M059J (cell line): ENCODE measurements at regions not wholly inside any gene's neighbourhood (a gene's known extent, or its start where the extent isn't known, plus 50 kb on each side); places are given as distances from the start of the nearest gene placed in this dataset.
"Not testable (repeated sequence)": the region's sequence is repeated elsewhere in the genome, so short reads cannot be mapped to it uniquely, and the experiment has no call there.

Experiments
- DNase-seq: peaks from one replicate; pipeline ENCODE4 v3.0.0-alpha.2; 2012; ENCODE audit warnings: low read depth

DNA sequence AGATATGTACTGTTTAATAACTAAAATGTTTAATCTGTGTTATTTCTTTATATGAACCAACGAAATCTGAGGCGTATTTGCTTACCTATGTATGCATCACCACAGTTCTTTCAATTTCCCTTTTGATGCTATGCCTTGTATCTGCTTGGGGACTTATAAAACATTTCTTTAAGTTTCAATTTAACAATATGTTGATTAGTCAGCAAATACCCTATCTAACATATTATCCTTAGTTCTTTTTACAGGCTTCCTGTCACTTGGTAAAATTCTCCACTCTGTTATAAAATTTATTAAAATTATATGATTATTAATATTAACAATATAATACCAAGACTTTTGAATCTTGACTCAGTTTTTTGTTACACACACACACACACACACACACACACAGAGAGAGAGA, 174.3 kb downstream of the CPS1 start:
- no peak for DNase-seq

DNA sequence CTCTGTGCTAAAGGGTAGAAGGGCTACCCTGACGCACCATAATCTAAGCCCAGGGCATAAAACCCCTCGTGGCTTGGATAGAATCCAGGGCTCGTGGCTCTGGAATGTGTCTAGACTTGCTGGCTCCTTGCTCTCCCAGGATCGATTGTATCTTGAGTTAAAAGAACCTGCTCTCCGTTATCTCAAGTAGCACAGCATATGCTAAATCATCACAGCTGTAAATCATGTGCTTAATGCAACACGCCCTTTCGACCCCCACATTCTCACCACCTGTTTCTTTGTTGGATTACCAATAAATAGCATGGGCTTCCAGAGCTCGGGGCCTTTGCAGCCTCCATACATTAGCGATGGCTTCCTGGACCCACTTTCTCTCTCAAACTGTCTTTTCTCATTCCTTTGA, 190.4 kb downstream of the CPS1 start:
- DNase-seq = not testable (repeated sequence)

DNA sequence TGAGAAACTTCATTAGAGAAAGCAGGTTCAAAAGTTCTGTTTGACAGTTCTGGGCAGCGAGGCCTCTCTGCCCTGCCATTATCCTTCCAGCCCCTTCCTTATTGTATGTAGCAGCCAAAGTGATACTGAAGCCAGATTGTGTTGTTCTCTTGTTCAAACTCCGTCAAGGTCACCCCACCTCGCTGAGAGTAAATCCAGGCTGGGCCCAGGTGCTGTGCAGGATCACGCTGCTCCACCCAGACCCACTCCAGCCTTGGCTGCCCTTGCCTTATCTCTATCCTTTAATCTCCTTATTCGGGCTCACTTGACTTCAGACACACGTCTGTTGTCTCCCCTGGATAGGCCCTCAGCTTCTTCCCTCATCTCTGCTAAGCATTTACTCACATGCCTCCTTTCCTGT, 196.1 kb downstream of the CPS1 start:
- no peak for DNase-seq

DNA sequence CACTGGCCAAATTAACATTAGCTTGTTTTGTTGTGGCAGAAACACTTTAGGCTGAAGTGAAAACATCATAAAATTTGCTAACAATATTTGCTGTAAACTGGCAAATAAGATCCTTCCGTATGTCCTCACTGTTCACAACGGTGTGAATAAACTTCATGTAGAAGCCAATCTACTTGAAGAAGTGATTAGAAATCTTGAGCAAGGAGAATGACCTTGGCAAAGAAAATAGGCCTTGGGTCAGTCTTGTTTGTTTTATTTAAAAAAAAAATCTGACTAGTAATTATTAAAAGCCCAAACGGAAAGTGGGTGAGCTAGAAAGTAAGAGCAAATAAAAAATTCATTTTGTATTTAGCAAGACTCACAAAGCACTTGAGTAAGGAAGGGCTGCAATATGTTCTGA, 197.0 kb downstream of the CPS1 start:
- no peak for DNase-seq

DNA sequence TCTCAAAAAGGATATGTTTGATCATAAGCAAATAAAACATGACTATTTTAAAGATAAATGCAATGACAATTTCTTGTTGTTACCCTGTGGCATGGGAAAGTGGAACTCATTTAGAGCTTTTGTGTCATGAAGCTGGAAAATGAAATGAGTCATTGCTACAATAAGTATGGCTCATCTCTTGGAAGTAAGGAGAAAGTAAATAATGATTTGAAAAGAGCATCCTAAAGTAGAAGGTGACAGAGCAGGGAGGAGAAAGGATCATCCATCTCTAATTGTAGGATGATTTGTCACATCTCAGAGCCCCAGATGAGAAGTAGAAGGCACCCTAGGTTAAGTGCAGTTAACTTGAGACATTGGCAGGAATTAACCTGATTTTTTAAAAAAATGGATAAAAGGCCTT, 200.5 kb downstream of the CPS1 start:
- DNase-seq = no peak

DNA sequence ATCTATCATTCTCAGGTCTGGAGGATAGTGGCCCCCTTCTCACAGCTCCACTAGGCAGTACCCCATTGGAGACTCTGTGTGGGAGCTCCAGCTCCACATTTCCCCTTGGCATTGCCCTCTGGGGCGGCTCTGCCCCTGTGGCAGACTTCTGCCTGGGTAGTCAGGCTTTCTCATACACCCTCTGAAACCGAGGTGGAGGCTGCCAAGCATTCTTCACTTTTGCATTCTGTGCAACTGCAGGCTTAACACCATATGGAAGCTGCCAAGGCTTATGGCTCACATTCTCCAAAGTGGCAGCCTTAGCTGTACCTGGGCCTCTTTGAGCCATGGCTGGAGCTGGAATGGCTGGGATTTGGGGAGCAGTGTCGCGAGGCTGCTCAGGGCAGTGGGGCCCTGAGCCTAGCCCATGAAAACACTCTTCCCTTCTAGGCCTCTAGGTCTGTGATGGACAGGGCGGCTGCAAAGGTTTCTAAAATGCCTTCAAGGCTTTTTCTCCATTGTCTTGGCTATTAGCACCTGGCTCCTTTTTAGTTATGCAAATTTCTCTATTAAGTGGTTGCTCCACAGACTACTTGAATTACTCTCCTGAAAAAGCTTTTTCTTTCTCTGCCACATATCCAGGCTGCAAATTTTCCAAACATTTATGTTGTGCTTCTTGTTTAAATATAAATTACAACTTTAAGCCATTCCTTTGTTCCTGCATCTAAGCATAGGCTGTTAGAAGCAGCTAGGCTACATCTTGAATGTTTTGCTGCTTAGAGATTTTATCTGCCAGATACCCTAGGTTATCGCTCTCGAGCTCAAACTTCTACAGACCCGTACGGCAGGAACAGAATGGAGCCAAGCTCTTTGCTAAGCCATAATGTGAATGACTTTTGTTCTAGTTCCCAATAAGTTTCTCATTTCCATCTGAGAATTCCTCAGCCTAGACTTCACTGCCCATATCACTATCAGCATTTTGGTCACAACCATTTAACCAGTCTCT, 206.5 kb downstream of the CPS1 start:
- DNase-seq = no peak

DNA sequence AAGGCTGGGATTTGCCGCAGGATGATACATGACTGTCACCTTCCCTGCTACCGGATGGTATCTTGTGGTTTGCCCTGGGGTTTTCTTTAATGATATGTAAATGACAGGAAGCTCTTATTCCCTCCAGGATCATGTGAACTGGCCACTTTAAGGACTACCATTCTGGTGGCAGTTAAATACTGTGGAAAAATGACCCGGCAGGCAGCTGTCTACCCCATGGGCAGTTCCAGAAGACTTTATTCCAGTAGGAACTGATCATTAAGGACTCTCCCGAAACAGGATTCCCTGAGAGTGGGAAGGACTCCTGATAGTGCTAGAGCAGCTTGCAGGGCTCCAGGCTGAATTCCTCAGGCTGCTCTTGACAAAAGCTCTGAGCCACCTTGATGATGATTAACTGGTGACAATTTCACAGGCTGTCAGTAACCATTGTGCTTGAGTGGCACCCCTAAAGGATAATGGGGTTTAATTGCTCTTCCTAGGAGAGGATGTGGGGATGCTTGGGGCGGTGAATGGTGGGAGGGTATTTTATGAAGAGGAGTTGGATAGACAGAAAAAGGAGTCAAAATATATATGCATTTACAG, 212.0 kb downstream of the CPS1 start:
- DNase-seq = no peak

DNA sequence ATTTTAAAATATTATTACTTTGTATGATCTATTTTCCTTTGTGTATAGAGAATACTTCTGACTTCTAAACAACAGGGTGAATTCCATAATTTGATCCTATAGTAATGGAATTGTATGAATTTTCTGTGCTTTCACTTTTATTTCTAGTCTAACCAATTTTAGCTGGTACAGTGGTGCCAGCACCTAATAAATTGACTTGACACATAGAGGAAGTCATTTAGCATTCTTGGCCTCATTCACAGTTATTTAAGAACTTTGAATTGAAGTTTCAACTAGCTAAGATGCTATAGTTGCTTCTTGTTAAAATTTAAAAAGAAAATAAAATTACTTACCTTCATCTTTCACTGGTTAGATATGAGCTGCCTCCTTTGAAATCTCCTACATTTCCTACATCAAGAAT, 220.4 kb downstream of the CPS1 start:
- no peak for DNase-seq

DNA sequence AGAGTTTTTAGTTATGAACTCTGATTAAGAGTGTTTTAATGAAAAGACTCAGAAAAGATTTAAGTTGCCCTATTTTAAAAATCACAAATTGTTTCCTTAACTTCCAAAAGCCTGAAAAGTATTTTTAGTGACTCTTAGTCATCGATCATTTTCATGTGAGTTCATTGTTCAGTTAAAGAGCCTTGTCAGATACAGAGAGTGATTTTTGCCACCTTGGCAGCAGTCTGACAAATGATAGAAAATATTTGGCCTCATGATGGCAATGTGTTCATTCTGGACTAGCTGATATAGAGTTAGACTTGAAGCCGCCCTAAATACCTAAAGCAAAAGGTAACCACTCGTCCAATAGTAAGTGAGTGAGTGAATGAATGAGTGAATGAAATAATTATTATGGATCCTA, 225.8 kb downstream of the CPS1 start:
- no peak for DNase-seq

DNA sequence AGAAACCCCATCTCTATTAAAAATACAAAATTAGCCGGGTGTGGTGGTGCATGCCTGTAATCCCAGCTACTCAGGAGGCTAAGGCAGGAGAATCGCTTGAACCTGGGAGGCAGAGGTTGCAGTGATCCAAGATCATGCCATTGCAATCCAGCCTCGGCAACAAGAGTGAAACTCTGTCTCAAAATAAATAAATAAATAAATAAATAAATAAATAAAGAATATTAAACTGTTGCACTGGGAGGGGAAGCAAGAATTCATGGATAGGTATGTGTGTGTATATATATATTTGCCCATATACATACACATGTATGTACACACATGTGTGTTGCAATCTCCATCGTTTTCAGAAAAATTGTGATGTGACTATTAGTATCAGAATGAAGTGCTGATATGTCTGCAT, 231.4 kb downstream of the CPS1 start:
- not testable (repeated sequence) for DNase-seq

DNA sequence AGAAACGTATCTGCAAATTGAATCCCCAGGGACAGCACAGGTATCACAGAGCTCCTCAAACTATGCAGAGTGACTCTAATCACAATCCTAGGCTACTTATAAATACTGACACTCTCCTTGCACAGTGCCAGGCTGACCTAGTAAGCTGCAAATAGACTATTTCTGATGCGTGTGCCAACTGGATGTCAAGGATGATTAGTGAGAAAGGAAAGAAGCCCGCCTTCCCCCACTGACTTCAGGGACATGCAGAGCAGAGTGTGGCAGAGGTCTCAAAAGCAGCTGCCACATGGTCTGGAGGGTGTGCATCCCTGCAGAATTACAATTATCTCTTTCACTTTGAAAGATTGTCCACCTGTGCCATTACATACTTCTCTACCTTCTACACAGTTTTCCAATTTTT, 235.6 kb downstream of the CPS1 start:
- no peak for DNase-seq

DNA sequence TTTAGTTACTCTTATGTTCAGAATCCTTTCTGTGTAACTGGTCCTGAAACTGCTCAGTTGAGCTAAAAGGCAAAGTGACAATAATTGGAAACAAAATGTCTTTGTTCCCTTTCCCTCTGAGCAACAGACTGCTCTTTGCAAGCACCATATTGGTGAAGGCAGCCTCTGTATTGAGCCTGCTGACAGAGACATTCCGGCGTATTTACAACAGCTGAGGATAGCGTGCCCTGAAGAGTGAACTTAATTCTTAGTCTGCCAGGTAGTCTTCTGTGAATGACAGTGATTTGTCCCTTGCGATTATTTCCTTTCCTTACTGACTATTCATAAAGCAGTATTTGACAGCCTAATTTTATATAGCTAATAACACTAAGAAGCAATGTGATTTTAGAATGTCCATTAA, 239.1 kb downstream of the CPS1 start:
- DNase-seq = no peak

DNA sequence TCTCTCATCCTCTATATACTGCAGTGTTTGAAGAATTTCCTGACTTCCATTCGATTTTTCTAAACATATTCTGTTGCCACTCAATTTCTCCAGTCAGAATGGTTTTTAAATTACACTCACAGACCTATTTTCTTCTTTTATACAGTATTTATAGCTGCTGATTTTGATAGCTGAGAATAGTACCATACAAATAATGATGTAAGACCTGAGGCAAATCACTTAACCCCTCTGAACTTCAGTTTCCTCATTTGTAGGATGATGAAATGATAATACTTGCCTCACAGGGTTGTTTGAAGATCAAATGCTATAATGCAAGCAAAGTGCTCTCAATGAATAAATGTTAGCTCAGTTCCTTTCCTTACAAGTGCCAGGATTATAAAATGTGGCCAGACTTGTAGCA, 241.8 kb downstream of the CPS1 start:
- DNase-seq = no peak

DNA sequence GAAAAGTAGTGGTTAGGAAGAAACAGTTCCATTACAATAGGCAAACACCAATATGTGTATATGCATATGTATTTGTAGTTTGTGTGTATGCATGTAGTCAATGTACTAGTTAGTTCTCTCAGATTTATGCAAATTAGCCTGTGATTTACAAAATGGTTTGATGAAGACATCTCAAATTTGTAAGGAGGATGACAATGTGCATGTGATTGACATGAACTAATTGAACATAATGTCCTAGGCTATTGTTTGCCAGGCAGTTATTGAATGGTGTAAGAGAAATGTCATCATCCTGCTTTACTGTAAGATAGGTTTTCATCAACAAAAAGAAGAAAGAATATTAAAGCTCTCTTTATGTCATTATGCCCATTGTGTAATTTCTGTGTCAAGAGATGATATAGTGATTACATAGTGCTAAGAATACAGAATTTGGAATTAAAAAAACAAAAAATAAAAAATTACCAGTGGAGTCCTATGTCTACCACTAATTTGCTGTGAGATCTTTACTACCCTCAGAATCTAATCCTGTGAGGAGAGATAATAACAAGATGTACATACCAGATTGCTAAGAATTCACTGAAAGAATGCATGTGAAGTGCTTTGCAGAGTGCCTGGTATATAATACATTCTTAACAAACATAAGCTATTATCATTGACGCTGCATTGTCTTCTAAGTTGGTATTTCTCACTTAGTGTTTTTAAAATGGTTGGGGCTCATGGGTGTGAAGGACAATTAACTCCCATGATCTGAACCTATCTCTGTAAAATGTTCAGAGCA, 258.0 kb downstream of the CPS1 start:
- DNase-seq = no peak

DNA sequence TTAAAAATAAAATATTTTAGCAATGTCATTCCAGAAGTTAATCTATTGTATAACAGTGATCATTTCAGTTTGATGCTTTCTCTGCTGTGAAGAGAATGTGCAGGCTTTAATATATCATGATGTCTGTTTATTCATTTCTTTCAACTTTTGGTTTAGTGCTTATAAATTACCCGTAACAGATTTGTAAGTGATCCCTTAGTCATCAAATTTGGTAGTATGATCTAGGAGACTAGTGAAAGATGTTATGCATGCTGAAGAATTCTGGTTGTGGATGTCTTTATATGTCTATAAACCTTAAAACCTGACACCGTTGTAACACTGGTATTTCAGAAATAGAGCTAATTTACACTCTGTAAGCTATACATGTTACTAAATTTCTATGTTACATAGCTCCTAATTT, 260.4 kb downstream of the CPS1 start:
- no peak for DNase-seq

DNA sequence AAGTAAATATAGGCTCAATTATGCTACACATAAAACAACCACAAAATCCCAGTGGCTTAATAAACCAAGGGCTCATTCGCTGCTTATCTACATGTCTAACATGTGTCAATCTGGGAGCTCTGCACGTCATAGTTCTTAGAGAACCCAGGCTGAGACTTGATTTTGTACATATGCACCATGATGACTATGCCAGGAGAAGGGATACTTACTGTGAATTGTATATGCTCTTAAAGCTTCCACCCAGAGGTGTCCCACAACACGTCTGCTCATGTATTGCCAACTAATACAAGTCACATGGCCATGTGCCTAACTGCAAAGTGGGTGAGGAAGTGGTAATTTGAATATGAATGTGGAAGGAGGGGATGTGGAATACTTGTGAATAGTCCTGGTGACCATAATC, 262.1 kb downstream of the CPS1 start:
- DNase-seq = no peak

DNA sequence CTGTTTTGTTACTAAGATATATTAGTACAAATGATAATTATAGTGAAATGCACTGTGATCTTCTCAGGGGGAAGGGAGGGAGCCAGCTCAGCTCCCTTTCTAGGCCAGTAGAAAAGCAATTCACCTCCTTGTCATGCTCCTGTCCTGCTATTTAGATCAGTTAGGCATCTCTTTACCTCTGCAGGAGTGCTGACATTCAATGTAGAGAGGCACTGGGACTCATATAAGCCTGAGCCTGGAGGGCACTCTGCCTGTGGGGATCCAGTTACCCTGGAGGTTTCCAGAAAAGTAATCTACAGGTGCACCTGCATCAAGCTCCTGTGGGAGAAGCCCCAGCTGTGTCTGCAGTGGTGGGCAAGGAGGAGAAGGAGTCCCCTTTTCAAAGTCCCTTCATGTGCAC, 277.0 kb downstream of the CPS1 start:
- DNase-seq = no peak

DNA sequence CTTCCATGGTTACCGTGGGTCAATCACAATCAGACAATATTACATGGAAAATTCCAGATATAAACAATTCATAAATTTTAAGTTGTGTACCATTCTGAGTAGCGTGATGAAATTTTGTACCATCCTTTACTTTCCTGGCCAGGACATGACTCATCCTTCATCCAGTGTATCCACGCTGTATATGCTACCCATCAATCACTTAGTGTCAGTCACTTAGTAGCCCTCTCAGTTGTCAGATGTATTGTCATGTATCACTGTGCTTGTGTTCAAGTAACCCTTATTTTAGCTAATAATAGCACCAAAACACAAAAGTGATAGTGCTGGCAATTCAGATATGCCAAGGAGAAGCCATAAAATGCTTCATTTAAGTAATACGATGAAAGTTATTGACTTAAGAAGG, 282.6 kb downstream of the CPS1 start:
- no peak for DNase-seq

DNA sequence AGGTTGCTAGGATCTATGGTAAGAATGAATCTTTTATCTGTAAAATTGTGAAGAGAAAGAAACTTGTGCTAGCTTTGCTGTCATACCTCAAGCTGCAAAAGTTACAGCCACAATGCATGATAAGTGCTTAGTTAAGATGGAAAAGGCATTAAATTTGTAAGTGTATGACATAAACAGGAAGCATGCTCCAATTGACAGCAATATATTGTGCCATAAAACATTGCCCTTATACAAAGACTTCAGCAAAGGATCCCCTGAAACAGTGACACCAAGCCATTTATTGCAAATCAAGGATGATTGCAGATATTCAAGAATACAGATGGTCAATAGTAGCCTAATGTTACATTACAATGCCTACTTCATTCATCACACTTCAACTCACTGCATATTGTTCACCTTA, 283.1 kb downstream of the CPS1 start:
- DNase-seq = no peak

DNA sequence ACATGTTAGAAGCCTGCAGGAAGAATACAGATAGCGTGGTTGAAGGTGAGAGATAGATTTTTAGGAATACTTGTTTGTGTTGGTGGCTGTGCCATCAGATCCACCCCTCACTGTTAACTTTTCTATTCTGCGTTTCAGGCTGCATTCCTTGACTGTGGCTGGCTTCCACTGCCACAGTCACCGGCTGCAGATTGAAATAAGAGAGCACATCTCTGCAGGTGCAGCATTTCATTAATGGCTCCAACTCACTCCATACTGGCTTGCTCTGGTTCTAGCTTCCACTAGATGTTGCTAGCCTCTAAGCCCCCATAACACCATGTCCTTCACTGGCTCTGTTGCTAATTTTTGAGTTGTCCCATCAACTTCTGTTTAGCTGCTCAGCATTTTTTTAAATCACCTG, 286.5 kb downstream of the CPS1 start:
- no peak for DNase-seq

DNA sequence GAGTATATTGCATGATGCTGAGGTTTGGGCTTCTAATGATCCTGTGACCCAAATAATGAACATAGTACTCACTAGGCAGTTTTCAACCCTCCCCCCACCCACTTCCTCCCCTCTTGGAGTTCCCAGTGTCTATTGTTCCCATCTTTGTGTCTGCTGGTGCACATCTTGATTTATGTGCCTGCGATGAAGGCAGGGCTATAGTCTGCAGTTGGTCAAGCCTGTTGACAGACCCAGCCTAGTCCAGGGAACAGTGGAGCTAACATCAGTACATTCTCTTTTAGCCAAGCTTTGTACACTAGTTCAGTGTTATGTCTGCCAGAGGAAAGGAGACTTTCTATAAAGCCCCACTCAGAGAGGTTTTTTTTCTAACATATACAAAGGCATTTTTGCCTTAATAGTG, 287.6 kb downstream of the CPS1 start:
- no peak for DNase-seq

DNA sequence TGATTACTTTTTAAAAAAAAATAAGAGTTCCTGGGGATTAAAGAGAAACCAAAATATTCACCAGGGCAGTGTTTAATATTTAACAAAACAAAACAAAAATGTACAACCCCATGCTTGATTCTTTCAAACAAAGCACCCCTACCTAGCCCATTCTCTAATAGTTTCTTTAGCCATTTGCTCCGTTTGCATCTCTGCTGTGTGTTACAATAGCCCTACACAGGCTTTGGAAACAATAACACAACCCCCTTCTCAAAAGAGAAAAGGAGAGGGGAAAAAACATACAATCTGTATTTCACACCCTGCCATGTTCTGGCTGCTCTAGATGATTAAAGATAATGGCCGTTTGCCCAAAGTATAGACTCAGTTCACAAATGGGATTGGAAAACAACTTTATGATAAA, 302.9 kb downstream of the CPS1 start:
- no peak for DNase-seq

DNA sequence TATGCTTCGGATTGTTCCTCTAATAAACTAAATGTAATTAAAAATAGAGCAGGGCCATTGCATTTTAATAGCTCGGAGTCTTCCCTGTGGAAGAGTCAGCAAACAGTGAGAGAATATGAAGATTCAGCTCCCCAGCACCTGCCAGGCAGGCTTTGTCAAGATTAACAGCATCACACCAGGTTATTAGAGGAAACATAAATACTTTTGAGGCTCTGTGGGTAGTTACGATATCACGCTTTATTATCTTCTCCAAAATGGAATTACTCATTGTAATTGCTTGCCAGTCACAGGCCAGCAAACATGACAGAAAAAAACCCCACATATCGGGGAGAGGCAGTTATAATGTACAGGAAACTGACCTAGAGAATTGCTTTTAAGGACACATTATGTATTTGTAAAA, 303.9 kb downstream of the CPS1 start:
- DNase-seq = no peak
